Left ventricle myocardium inferior (tissue), 1 donor: ENCODE measurements at regions not wholly inside any gene's neighbourhood (a gene's known extent, or its start where the extent isn't known, plus 50 kb on each side); places are given as distances from the start of the nearest gene placed in this dataset.

Experiments
- DNase-seq: peaks from one replicate; pipeline ENCODE4 v3.0.0-alpha.2; 2020
- H3K27ac ChIP-seq: fragments of 200-600 bp; replicated peaks from 2 replicates; pipeline ENCODE4 v1.8.0; 2021
- H3K27me3 ChIP-seq: fragments of 200-600 bp; 2 replicates; pipeline ENCODE4 v1.8.0; 2021; ENCODE audit warnings: low read depth
- H3K36me3 ChIP-seq: fragments of 200-600 bp; 2 replicates; pipeline ENCODE4 v1.8.0; 2021
- H3K4me1 ChIP-seq: fragments of 200-600 bp; 2 replicates; pipeline ENCODE4 v1.8.0; 2021
- H3K4me3 ChIP-seq: fragments of 200-600 bp; 2 replicates; pipeline ENCODE4 v1.8.0; 2021; ENCODE audit warnings: mild to moderate bottlenecking, moderate library complexity
- H3K9me3 ChIP-seq: fragments of 200-600 bp; replicated peaks from 2 replicates; pipeline ENCODE4 v1.8.0; 2021
- CTCF ChIP-seq: fragments of 200-600 bp; IDR thresholded peaks from 2 replicates; pipeline ENCODE4 v1.8.0; 2021; ENCODE audit warnings: antibody characterized with exemption, mild to moderate bottlenecking, borderline replicate concordance
- intact Hi-C: fragments of 100-400 bp; cut with micrococcal nuclease; formaldehyde crosslinking; loops from one replicate; pipeline ENCODE4 v1.11.0; 2022
- donor health status: DM: no; HTN: yes; CAD: no; lungs with severe emphysema.

- peaks cover 63% of the 10 kb centered on the region for H3K4me1 ChIP-seq
- H3K4me3 ChIP-seq, result no peak overlapping the region
- peaks cover 27% of the 10 kb centered on the region for H3K36me3 ChIP-seq
- no peaks in the 10 kb centered on the region for H3K27me3 ChIP-seq
- no peak for DNase-seq
- TF ChIP-seq CTCF, result no peak
- peak overlapping the region; percentile 40 for H3K27ac ChIP-seq
- intact Hi-C loops, result no loop called here
- H3K9me3 ChIP-seq, result no peaks in the 10 kb centered on the region
These were observed 133.5 kb downstream of the NCOR2 start for GRCh38 chr12:124433879-124434278.

- intact Hi-C loops, result no loop called here
- TF ChIP-seq CTCF, result peak; percentile 33
- H3K4me3 ChIP-seq, result no peak overlapping the region
- peak overlapping the region; percentile 74 for H3K27ac ChIP-seq
- H3K36me3 ChIP-seq, result peaks cover 27% of the 10 kb centered on the region
- peaks cover 68% of the 10 kb centered on the region for H3K4me1 ChIP-seq
- no peaks in the 10 kb centered on the region for H3K9me3 ChIP-seq
- peak; percentile 86 for DNase-seq
- no peaks in the 10 kb centered on the region for H3K27me3 ChIP-seq
These were observed 134.1 kb downstream of the NCOR2 start for GRCh38 chr12:124433147-124433874.

- Histone ChIP-seq H3K27me3 (no peaks in the 10 kb centered on the region), H3K36me3 (peaks cover 25% of the 10 kb centered on the region), H3K9me3 (no peaks in the 10 kb centered on the region), H3K4me3 (no peak overlapping the region), H3K27ac (peak overlapping the region; percentile 74), H3K4me1 (peaks cover 66% of the 10 kb centered on the region)
- TF ChIP-seq CTCF, result no peak
- peak; percentile 41 for DNase-seq
- intact Hi-C loops, result no loop called here
These were observed 135.0 kb downstream of the NCOR2 start for GRCh38 chr12:124432376-124432775.

- Histone ChIP-seq H3K4me1 (peaks cover 66% of the 10 kb centered on the region), H3K36me3 (peaks cover 29% of the 10 kb centered on the region), H3K27me3 (no peaks in the 10 kb centered on the region), H3K27ac (peak overlapping the region; percentile 74), H3K9me3 (no peaks in the 10 kb centered on the region), H3K4me3 (no peak overlapping the region)
- no peak for TF ChIP-seq CTCF
- DNase-seq, result no peak
- intact Hi-C loops, result no loop called here
These were observed 135.4 kb downstream of the NCOR2 start for GRCh38 chr12:124431971-124432370.

- Histone ChIP-seq H3K9me3 (no peaks in the 10 kb centered on the region), H3K36me3 (peaks cover 38% of the 10 kb centered on the region), H3K4me1 (peaks cover 72% of the 10 kb centered on the region), H3K4me3 (no peak overlapping the region), H3K27ac (no peak overlapping the region), H3K27me3 (no peaks in the 10 kb centered on the region)
- intact Hi-C loops, result no loop called here
- no peak for DNase-seq
- TF ChIP-seq CTCF, result no peak
These were observed 135.6 kb downstream of the RFLNA start for GRCh38 chr12:124430491-124430890.
